GM12891 (cell line): ENCODE measurements at regions not wholly inside any gene's neighbourhood (a gene's known extent, or its start where the extent isn't known, plus 50 kb on each side); places are given as distances from the start of the nearest gene placed in this dataset.

Experiments
- DNase-seq: peaks from one replicate; pipeline ENCODE4 v3.0.0; 2011; ENCODE audit warnings: low spot score; ENCODE audit not compliant: insufficient read length
- FAIRE-seq: peaks from 2 replicates; lab custom pipeline; 2011; peaks lifted over from hg19 to GRCh38; lab: Jason Lieb, UNC
- PAX5 ChIP-seq: IDR thresholded peaks from 2 replicates; pipeline ENCODE4 v1.6.1; 2011; ENCODE audit warnings: low read length, moderate library complexity, mild to moderate bottlenecking; ENCODE audit not compliant: insufficient read depth, severe bottlenecking
- POLR2A ChIP-seq: IDR thresholded peaks from 2 replicates; pipeline ENCODE4 v1.6.1; 2011; ENCODE audit warnings: low read depth, low read length, control low read depth
- POLR2AphosphoS5 ChIP-seq: IDR thresholded peaks from 2 replicates; pipeline ENCODE4 v1.6.1; 2011; ENCODE audit warnings: low read depth, low read length, control low read depth
- POU2F2 ChIP-seq: IDR thresholded peaks from 2 replicates; pipeline ENCODE4 v1.6.1; 2011; ENCODE audit warnings: low read depth, mild to moderate bottlenecking, control low read depth, low read length, moderate library complexity
- SPI1 ChIP-seq: IDR thresholded peaks from 2 replicates; pipeline ENCODE4 v1.6.1; 2011; ENCODE audit warnings: low read depth, low read length, control low read depth
- TAF1 ChIP-seq: IDR thresholded peaks from 2 replicates; pipeline ENCODE4 v1.6.1; 2011; ENCODE audit warnings: low read depth, low read length, control low read depth

DNA sequence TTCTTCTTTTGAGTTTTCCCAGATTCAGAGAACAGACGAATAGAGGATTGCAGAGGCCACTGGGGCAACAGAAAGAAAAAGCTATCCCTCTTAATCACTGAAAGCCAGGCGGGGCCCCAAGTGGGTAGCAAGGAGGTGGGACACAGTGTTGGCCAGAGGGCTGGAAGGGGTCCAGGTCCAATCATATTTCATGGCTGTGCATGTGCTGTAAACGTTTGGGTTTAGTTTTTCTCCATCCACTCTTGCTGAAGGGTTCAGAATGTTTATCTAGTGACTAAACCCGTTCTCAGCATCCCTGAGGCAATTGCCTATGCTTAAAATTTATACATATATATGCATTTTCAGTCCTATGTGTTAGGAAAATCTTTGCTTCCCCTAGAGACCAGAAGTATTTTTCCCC lies 99.4 kb upstream of the EPHA4 start:
- DNase-seq (no peak), FAIRE-seq (no peak)
- TF ChIP-seq POLR2AphosphoS5 (no peak), TAF1 (no peak), SPI1 (no peak), POU2F2 (no peak), PAX5 (no peak), POLR2A (no peak)

GRCh38 chr2:221662689-221663391 lies 90.7 kb upstream of the EPHA4 start:
- no peak for FAIRE-seq

GRCh38 chr2:221657806-221658205 lies 85.7 kb upstream of the EPHA4 start:
- TF ChIP-seq PAX5: no peak
- TF ChIP-seq POU2F2: no peak
- TF ChIP-seq TAF1: no peak
- TF ChIP-seq POLR2A: no peak
- TF ChIP-seq POLR2AphosphoS5: no peak
- no peak for TF ChIP-seq SPI1
- FAIRE-seq: no peak
- no peak for DNase-seq

More at GRCh38 chr2:221662689-221663391, 90.7 kb upstream of the EPHA4 start:
- TF ChIP-seq PAX5: no peak
- TF ChIP-seq TAF1: no peak
- TF ChIP-seq POLR2AphosphoS5: no peak
- no peak for TF ChIP-seq POLR2A
- TF ChIP-seq SPI1: no peak
- TF ChIP-seq POU2F2: no peak
- DNase-seq: no peak

- FAIRE-seq (no peak), DNase-seq (no peak)
- TF ChIP-seq SPI1: no peak
- no peak for TF ChIP-seq TAF1
- TF ChIP-seq POU2F2: no peak
- TF ChIP-seq POLR2AphosphoS5: no peak
- no peak for TF ChIP-seq PAX5
- TF ChIP-seq POLR2A: no peak
Measured at GRCh38 chr2:221655300-221655699, 83.2 kb upstream of the EPHA4 start.

GRCh38 chr2:221653182-221653581 lies 81.1 kb upstream of the EPHA4 start:
- TF ChIP-seq POLR2A: no peak
- DNase-seq (no peak), FAIRE-seq (no peak)

GRCh38 chr2:221649051-221649775 lies 77.1 kb upstream of the EPHA4 start:
- FAIRE-seq (no peak), DNase-seq (no peak)
- TF ChIP-seq TAF1 (no peak), POLR2A (no peak), POLR2AphosphoS5 (no peak), PAX5 (no peak), POU2F2 (no peak), SPI1 (no peak)

DNA sequence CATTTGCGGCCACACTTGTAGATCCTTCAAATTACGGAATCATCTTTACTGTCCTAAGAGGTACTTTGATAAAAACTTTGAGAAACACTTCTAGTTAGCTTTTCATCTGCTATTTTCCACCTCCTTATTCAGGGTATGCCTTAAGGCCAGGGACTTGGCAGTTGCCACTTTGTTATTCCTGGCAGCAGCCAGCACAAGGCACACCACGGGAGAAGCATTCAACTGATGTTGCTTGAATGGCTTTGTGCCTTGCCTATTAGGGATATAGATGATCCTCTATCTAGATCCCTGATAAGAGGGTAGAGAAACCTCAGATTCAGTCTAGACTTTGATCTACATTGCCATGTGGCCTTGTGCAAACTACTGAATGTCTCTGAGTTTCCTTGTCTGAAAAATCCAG lies 70.3 kb upstream of the EPHA4 start:
- TF ChIP-seq POLR2AphosphoS5 (no peak), POLR2A (no peak), SPI1 (no peak), PAX5 (no peak), POU2F2 (no peak), TAF1 (no peak)
- no peak for FAIRE-seq

GRCh38 chr2:221641181-221641871 lies 69.2 kb upstream of the EPHA4 start:
- DNase-seq (no peak), FAIRE-seq (no peak)
- no peak for TF ChIP-seq SPI1

More for the DNA sequence above, 70.3 kb upstream of the EPHA4 start:
- DNase-seq: no peak

- TF ChIP-seq SPI1: no peak
- no peak for TF ChIP-seq POLR2AphosphoS5
- no peak for TF ChIP-seq POU2F2
- TF ChIP-seq TAF1: no peak
- TF ChIP-seq POLR2A: no peak
- TF ChIP-seq PAX5: no peak
- FAIRE-seq: no peak
Measured at GRCh38 chr2:221640686-221641085, 68.6 kb upstream of the EPHA4 start.

More at GRCh38 chr2:221640686-221641085, 68.6 kb upstream of the EPHA4 start:
- DNase-seq: no peak
